SK-N-MC (cell line): ENCODE measurements at regions not wholly inside any gene's neighbourhood (a gene's known extent, or its start where the extent isn't known, plus 50 kb on each side); places are given as distances from the start of the nearest gene placed in this dataset.

Source experiments
- EZH2 ChIP-seq: fragments of 200-600 bp; sonication (generic); IDR thresholded peaks from one replicate; pipeline ENCODE4 v1.6.1; 2017; ENCODE audit warnings: antibody characterized with exemption
- POLR2AphosphoS5 ChIP-seq: IDR thresholded peaks from 2 replicates; pipeline ENCODE4 v1.6.1; 2012; ENCODE audit warnings: mild to moderate bottlenecking, low read depth, low read length, borderline replicate concordance

DNA sequence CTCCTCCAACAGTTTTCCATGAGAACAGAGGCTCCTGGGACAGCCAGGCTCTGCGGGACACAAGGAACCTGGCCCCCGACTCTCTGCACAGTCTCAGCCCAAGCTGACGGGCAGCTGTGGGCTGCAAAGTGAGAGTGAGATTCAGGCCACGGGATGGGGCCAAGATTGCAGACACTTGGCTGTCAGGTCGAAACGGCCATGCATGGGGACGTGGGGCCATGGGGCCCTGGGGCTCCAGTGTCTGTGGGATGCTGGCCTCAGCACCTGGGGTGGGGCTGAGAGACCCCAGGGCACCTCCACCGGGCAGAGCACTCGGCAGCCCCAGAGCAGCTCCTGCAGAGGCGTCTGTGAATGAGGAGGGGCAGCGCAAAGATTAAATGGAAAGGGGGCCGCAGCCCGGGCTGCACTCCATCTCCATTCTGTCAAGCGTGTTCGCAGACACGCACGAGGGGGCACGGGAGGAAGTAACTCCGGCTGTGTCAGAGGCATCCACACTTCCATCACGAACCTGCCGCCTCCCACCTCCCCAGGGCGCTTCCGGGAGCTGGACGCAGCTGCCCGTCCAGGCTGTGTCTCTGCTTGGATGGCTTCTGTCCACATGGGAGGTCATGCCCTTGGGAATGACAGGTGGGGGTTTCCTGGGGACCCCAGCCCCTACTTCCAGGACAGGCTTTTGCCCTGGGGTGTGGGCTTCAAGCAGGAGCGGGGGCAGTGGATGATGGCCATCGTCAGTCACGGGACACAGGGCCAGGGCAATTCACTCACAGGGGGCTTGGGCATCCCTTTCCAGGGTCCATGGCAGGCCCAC, 82.8 kb upstream of the NKX1-1 start:
- TF ChIP-seq EZH2 (no peak), POLR2AphosphoS5 (no peak)
